Lung (tissue), 11 donors: ENCODE measurements at regions not wholly inside any gene's neighbourhood (a gene's known extent, or its start where the extent isn't known, plus 50 kb on each side); places are given as distances from the start of the nearest gene placed in this dataset.

Experiments
- ATAC-seq: fragments of 200-7000 bp; cut with Tn5 transposase; one replicate; pipeline ENCODE4 v1.9.1; 2020; ENCODE audit warnings: moderate number of reproducible peaks; ENCODE audit not compliant: insufficient read depth, low FRiP score
- DNase-seq, 3 donors: peaks; one replicate each; pipeline ENCODE4 v3.0.0-alpha.2; 2013 to 2017
- H3K27ac ChIP-seq, 2 donors: one replicate each; pipeline ENCODE4 v1.5.1; 2013; ENCODE audit warnings: mild to moderate bottlenecking in 2 of 2, moderate library complexity in 2 of 2, control low read depth in 1 of 2, inconsistent platforms in 1 of 2, low read depth in 1 of 2, low read length in 1 of 2
- H3K27me3 ChIP-seq, 3 donors: one replicate each; pipeline ENCODE4 v1.5.1; 2013; ENCODE audit warnings: low read length in 2 of 3; ENCODE audit not compliant: control insufficient read depth in 3 of 3, insufficient read depth in 3 of 3
- H3K36me3 ChIP-seq, 4 donors: one replicate each; pipeline ENCODE4 v1.5.1; 2013; ENCODE audit warnings: low read length in 4 of 4, mild to moderate bottlenecking in 1 of 4, moderate library complexity in 1 of 4; ENCODE audit not compliant: control insufficient read depth in 4 of 4, insufficient read depth in 4 of 4
- H3K4me1 ChIP-seq, 5 donors: one replicate each; pipeline ENCODE4 v1.5.1; 2013; ENCODE audit warnings: low read length in 5 of 5, mild to moderate bottlenecking in 2 of 5, moderate library complexity in 1 of 5; ENCODE audit not compliant: control insufficient read depth in 5 of 5, insufficient read depth in 5 of 5
- H3K4me3 ChIP-seq: one replicate; pipeline ENCODE4 v1.5.1; 2013; ENCODE audit warnings: mild to moderate bottlenecking, control low read depth, moderate library complexity
- H3K9ac ChIP-seq, 2 donors: one replicate each; pipeline ENCODE4 v1.5.1; 2013; ENCODE audit warnings: low read length in 2 of 2, control low read depth in 1 of 2; ENCODE audit not compliant: insufficient read depth in 1 of 2
- H3K9me3 ChIP-seq, 4 donors: one replicate each; pipeline ENCODE4 v1.5.1; 2013; ENCODE audit warnings: low read length in 3 of 4, mild to moderate bottlenecking in 1 of 4, moderate library complexity in 1 of 4; ENCODE audit not compliant: control insufficient read depth in 4 of 4, insufficient read depth in 3 of 4
- CTCF ChIP-seq: IDR thresholded peaks from 2 replicates; pipeline ENCODE4 v1.5.1; 2012; ENCODE audit warnings: mild to moderate bottlenecking; ENCODE audit errors: control extremely low read depth, extremely low read depth
- WGBS, 2 donors: extraction: QIAGEN DNeasy Blood & Tissue Kit; methylation state at CpG; one replicate each; pipeline ENCODE4 v1.1.7; 2013; 5-methylcytosine and 5-hydroxymethylcytosine counted together
- donor health status: control.
- donor health status: control.
- donor health status: Bipolar disorder and iron deficiency.
- donor health status: healthy.
- donor health status: DM: yes; HTN: yes; CAD: no.

GRCh38 chr16:58889516-58889915, 155.4 kb upstream of the GOT2 start:
- Histone ChIP-seq H3K9ac (no peak overlapping the region), H3K4me3 (no peak overlapping the region), H3K27ac (no peak overlapping the region), H3K27me3 (no peaks in the 10 kb centered on the region), H3K9me3 (no peaks in the 10 kb centered on the region), H3K36me3 (no peaks in the 10 kb centered on the region), H3K4me1 (no peaks in the 10 kb centered on the region)
- ATAC-seq (no peak), DNase-seq (no peak)
- TF ChIP-seq CTCF, result no peak
- 88 to 100% methylated on average over 1 of the region's 1 CpG for WGBS, 2 donors

- ATAC-seq, result no peak
These were observed 151.5 kb upstream of the GOT2 start for GRCh38 chr16:58885528-58886170.

GRCh38 chr16:58884141-58884540, 150.0 kb upstream of the GOT2 start:
- H3K9ac ChIP-seq, result no peak overlapping the region
- DNase-seq (no peak), ATAC-seq (no peak)

More at GRCh38 chr16:58885528-58886170, 151.5 kb upstream of the GOT2 start:
- Histone ChIP-seq H3K4me1 (peaks cover 0 to 6% (median 0%) of the 10 kb centered on the region in 5 donors), H3K27me3 (no peaks in the 10 kb centered on the region), H3K9ac (no peak overlapping the region), H3K27ac (no peak overlapping the region), H3K4me3 (no peak overlapping the region), H3K36me3 (no peaks in the 10 kb centered on the region), H3K9me3 (peaks cover 0 to 2% (median 0%) of the 10 kb centered on the region in 4 donors)
- DNase-seq, result no peak
- no peak for TF ChIP-seq CTCF
- 74 to 83% methylated on average over 5 of the region's 5 CpGs for WGBS, 2 donors

More at GRCh38 chr16:58884141-58884540, 150.0 kb upstream of the GOT2 start:
- Histone ChIP-seq H3K27ac (no peak overlapping the region), H3K4me3 (no peak overlapping the region), H3K9me3 (peaks cover 0 to 3% (median 0%) of the 10 kb centered on the region in 4 donors), H3K4me1 (peaks cover 0 to 6% (median 0%) of the 10 kb centered on the region in 5 donors), H3K36me3 (no peaks in the 10 kb centered on the region), H3K27me3 (no peaks in the 10 kb centered on the region)
- no peak for TF ChIP-seq CTCF
